ENCODE measurements at regions not wholly inside any gene's neighbourhood (a gene's known extent, or its start where the extent isn't known, plus 50 kb on each side); places are given as distances from the start of the nearest gene placed in this dataset.
"Not testable (repeated sequence)": the region's sequence is repeated elsewhere in the genome, so short reads cannot be mapped to it uniquely, and the experiment has no call there.

GRCh38 chr2:115946341-115946740 is 1503.9 kb downstream of the DPP10 start:
- TF ChIP-seq CTCF (IDR thresholded peaks at IDR 0.05; ENCODE audit: insufficient read depth, missing control alignments) = no peak
- FAIRE-seq (no peak), DNase-seq (ENCODE audit: insufficient read length, low spot score) (no peak)

GRCh38 chr2:115946891-115947290 is 1504.5 kb downstream of the DPP10 start:
- DNase-seq (ENCODE audit: insufficient read length, low spot score) = no peak
- FAIRE-seq = no peak
- no peak for TF ChIP-seq CTCF (IDR thresholded peaks at IDR 0.05; ENCODE audit: insufficient read depth, missing control alignments)

- no peak for FAIRE-seq
- no peak for TF ChIP-seq CTCF (IDR thresholded peaks at IDR 0.05; ENCODE audit: insufficient read depth, missing control alignments)
- DNase-seq (ENCODE audit: insufficient read length, low spot score) = no peak
Measured at GRCh38 chr2:115976916-115977315, 1534.5 kb downstream of the DPP10 start.

GRCh38 chr2:115999039-115999438 is 1556.6 kb downstream of the DPP10 start:
- DNase-seq (ENCODE audit: insufficient read length, low spot score) = no peak
- TF ChIP-seq CTCF (IDR thresholded peaks at IDR 0.05; ENCODE audit: insufficient read depth, missing control alignments) = no peak
- FAIRE-seq = no peak

GRCh38 chr2:116023026-116023425 is 1580.6 kb downstream of the DPP10 start:
- TF ChIP-seq CTCF (IDR thresholded peaks at IDR 0.05; ENCODE audit: insufficient read depth, missing control alignments) = no peak
- no peak for FAIRE-seq
- no peak for DNase-seq (ENCODE audit: insufficient read length, low spot score)

GRCh38 chr2:116038758-116039157 is 1596.3 kb downstream of the DPP10 start:
- DNase-seq (ENCODE audit: insufficient read length, low spot score); FAIRE-seq: not testable (repeated sequence)

- FAIRE-seq (no peak), DNase-seq (ENCODE audit: insufficient read length, low spot score) (no peak)
- TF ChIP-seq CTCF (IDR thresholded peaks at IDR 0.05; ENCODE audit: insufficient read depth, missing control alignments) = no peak
Measured at GRCh38 chr2:116042530-116042929, 1600.1 kb downstream of the DPP10 start.

GRCh38 chr2:116057538-116057937 is 1615.1 kb downstream of the DPP10 start:
- TF ChIP-seq CTCF (IDR thresholded peaks at IDR 0.05; ENCODE audit: insufficient read depth, missing control alignments) = no peak
- no peak for FAIRE-seq
- DNase-seq (ENCODE audit: insufficient read length, low spot score) = no peak
